Hepatocyte (in vitro differentiated cells): ENCODE measurements at regions not wholly inside any gene's neighbourhood (a gene's known extent, or its start where the extent isn't known, plus 50 kb on each side); places are given as distances from the start of the nearest gene placed in this dataset.

Experiments used
- DNase-seq: peaks from one replicate; pipeline ENCODE4 v3.0.0-alpha.2; 2016; ENCODE audit warnings: low spot score
- H2AFZ ChIP-seq: fragments of 200-600 bp; sonication (generic); 2 replicates; pipeline ENCODE4 v1.6.0; 2016; ENCODE audit warnings: antibody characterized with exemption, mild to moderate bottlenecking
- H3K27ac ChIP-seq: fragments of 200-600 bp; sonication (generic); 2 replicates; pipeline ENCODE4 v1.5.1; 2016; ENCODE audit warnings: mild to moderate bottlenecking
- H3K27me3 ChIP-seq: fragments of 200-600 bp; sonication (generic); 2 replicates; pipeline ENCODE4 v1.6.1; 2016
- H3K36me3 ChIP-seq: fragments of 200-600 bp; sonication (generic); replicated peaks from 2 replicates; pipeline ENCODE4 v1.5.1; 2016; ENCODE audit warnings: low read depth; ENCODE audit not compliant: insufficient read depth
- H3K4me1 ChIP-seq: fragments of 200-600 bp; sonication (generic); 2 replicates; pipeline ENCODE4 v1.5.1; 2016; ENCODE audit warnings: mild to moderate bottlenecking, moderate library complexity; ENCODE audit not compliant: insufficient read depth
- H3K4me2 ChIP-seq: fragments of 200-600 bp; sonication (generic); 2 replicates; pipeline ENCODE4 v1.6.0; 2016
- H3K4me3 ChIP-seq: fragments of 200-600 bp; sonication (generic); 2 replicates; pipeline ENCODE4 v1.5.1; 2016; ENCODE audit warnings: mild to moderate bottlenecking
- H3K79me2 ChIP-seq: fragments of 200-600 bp; sonication (generic); 2 replicates; pipeline ENCODE4 v1.6.0; 2017; ENCODE audit warnings: mild to moderate bottlenecking
- H3K9me2 ChIP-seq: fragments of 200-600 bp; sonication (generic); replicated peaks from 2 replicates; pipeline ENCODE4 v1.6.0; 2017; ENCODE audit warnings: mild to moderate bottlenecking; ENCODE audit not compliant: insufficient read depth
- H3K9me3 ChIP-seq: fragments of 200-600 bp; sonication (generic); 2 replicates; pipeline ENCODE4 v1.5.1; 2016; ENCODE audit warnings: low read depth, mild to moderate bottlenecking
- H4K20me1 ChIP-seq: fragments of 200-600 bp; sonication (generic); 2 replicates; pipeline ENCODE4 v1.6.0; 2016; ENCODE audit warnings: mild to moderate bottlenecking; ENCODE audit not compliant: insufficient read depth, poor library complexity, severe bottlenecking
- EZH2 ChIP-seq: fragments of 200-600 bp; sonication (generic); IDR thresholded peaks from 2 replicates; pipeline ENCODE4 v1.6.1; 2016; ENCODE audit warnings: antibody characterized with exemption, mild to moderate bottlenecking, borderline replicate concordance
- EZH2phosphoT487 ChIP-seq: fragments of 200-600 bp; sonication (generic); IDR thresholded peaks from one replicate; pipeline ENCODE4 v1.6.1; 2018; ENCODE audit warnings: antibody characterized with exemption, mild to moderate bottlenecking, low read depth, moderate library complexity; ENCODE audit not compliant: unreplicated experiment, severe bottlenecking
- WGBS: methylation state at CpG from one replicate; pipeline ENCODE4 v1.1.6; 2016; ENCODE audit warnings: low lambda C conversion rate; ENCODE audit errors: missing lambda C conversion rate; 5-methylcytosine and 5-hydroxymethylcytosine counted together
- TF ChIP-seq, protein P1 (sequence below): fragments of 200-600 bp; sonication (generic); IDR thresholded peaks from 2 replicates; pipeline ENCODE4 v1.5.1; 2016; ENCODE audit warnings: antibody characterized with exemption, mild to moderate bottlenecking; ENCODE audit not compliant: poor library complexity

DNA sequence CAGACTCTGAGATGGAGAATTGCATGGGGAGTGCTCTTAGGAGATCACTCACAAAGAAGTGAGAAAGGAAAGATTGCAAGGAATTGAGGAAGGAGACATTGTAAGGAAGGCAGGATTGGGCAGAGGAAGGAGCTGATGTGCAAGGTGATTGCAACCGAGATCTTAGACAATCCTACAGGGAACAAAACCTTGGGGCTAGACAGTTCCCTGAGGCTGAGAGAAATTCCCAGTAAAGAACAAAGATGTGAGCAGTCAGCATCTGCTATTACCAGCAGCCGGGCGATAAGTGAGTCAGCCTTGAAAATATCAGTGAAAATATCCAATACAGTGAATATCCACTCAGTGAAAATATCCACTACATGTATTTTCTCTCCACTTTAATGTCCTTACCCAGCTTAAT, 143.6 kb upstream of the TBC1D5 start:
- H3K79me2 ChIP-seq: no peaks in the 10 kb centered on the region
- H3K36me3 ChIP-seq: no peaks in the 10 kb centered on the region
- TF ChIP-seq, protein P1, sequence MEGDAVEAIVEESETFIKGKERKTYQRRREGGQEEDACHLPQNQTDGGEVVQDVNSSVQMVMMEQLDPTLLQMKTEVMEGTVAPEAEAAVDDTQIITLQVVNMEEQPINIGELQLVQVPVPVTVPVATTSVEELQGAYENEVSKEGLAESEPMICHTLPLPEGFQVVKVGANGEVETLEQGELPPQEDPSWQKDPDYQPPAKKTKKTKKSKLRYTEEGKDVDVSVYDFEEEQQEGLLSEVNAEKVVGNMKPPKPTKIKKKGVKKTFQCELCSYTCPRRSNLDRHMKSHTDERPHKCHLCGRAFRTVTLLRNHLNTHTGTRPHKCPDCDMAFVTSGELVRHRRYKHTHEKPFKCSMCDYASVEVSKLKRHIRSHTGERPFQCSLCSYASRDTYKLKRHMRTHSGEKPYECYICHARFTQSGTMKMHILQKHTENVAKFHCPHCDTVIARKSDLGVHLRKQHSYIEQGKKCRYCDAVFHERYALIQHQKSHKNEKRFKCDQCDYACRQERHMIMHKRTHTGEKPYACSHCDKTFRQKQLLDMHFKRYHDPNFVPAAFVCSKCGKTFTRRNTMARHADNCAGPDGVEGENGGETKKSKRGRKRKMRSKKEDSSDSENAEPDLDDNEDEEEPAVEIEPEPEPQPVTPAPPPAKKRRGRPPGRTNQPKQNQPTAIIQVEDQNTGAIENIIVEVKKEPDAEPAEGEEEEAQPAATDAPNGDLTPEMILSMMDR: no peak
- TF ChIP-seq EZH2phosphoT487: no peak
- no peaks in the 10 kb centered on the region for H4K20me1 ChIP-seq
- no peaks in the 10 kb centered on the region for H3K4me1 ChIP-seq
- H3K4me3 ChIP-seq: no peak overlapping the region
- H3K4me2 ChIP-seq: no peak overlapping the region
- no peak overlapping the region for H3K27ac ChIP-seq
- H3K27me3 ChIP-seq: no peaks in the 10 kb centered on the region
- H3K9me2 ChIP-seq: no peaks in the 10 kb centered on the region
- no peak for DNase-seq
- H2AFZ ChIP-seq: no peak overlapping the region
- 88% methylated on average over 3 of the region's 3 CpGs for WGBS
- H3K9me3 ChIP-seq: no peaks in the 10 kb centered on the region

DNA sequence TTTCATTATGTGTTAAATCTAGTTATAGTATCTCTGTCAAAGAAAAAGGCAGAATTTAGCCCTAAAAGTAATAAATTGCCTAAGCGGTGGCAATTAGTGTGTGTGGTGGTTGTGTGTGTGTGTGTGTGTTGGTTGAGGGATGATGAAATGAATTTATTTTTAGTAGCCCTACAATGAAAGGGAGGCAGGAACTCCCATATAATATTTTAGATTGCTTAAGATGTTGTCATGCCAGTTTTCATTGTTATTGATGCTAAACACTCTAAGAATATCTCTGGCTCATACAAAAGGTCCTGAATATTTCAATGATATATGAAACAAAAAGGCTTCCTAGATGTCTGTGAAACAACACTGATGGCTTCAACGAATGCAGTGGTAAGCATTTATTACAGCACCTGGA, 140.6 kb upstream of the TBC1D5 start:
- no peak for TF ChIP-seq EZH2
- TF ChIP-seq EZH2phosphoT487: no peak
- TF ChIP-seq, protein P1: no peak

DNA sequence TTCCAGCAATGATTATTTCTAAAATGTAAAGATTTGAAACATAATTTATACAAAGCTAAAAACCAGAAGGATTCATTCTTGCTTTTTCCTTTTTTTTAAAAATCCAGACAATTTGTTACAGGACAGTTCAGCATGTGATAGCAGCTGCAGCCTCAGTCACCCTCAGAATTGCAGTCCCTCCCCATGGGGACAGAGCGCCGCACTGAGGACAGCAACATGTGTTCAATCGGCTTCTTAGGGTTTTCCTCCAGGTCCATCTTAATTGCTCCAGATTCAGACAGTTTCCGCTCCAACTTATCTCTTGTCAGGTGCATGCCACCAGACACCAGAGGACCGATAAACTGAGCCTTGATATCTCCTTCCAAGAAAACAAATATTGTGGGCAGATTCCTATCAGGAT, 134.9 kb upstream of the TBC1D5 start:
- Histone ChIP-seq H3K36me3 (no peaks in the 10 kb centered on the region), H3K4me3 (no peak overlapping the region), H3K27ac (no peak overlapping the region), H3K9me2 (no peaks in the 10 kb centered on the region), H4K20me1 (no peaks in the 10 kb centered on the region), H3K79me2 (no peaks in the 10 kb centered on the region), H3K27me3 (no peaks in the 10 kb centered on the region), H3K9me3 (no peaks in the 10 kb centered on the region), H2AFZ (no peak overlapping the region), H3K4me1 (no peaks in the 10 kb centered on the region), H3K4me2 (no peak overlapping the region)
- TF ChIP-seq, protein P1: no peak
- no peak for TF ChIP-seq EZH2
- TF ChIP-seq EZH2phosphoT487: no peak
- no peak for DNase-seq
- 84% methylated on average over 5 of the region's 5 CpGs for WGBS

More for the DNA sequence above, 140.6 kb upstream of the TBC1D5 start:
- Histone ChIP-seq H3K9me2 (no peaks in the 10 kb centered on the region), H3K4me1 (no peaks in the 10 kb centered on the region), H4K20me1 (no peaks in the 10 kb centered on the region), H2AFZ (no peak overlapping the region), H3K27me3 (no peaks in the 10 kb centered on the region), H3K27ac (no peak overlapping the region), H3K4me2 (no peak overlapping the region), H3K9me3 (no peaks in the 10 kb centered on the region), H3K79me2 (no peaks in the 10 kb centered on the region), H3K4me3 (no peak overlapping the region), H3K36me3 (no peaks in the 10 kb centered on the region)
- DNase-seq: no peak
- 85% methylated on average over 2 of the region's 2 CpGs for WGBS

DNA sequence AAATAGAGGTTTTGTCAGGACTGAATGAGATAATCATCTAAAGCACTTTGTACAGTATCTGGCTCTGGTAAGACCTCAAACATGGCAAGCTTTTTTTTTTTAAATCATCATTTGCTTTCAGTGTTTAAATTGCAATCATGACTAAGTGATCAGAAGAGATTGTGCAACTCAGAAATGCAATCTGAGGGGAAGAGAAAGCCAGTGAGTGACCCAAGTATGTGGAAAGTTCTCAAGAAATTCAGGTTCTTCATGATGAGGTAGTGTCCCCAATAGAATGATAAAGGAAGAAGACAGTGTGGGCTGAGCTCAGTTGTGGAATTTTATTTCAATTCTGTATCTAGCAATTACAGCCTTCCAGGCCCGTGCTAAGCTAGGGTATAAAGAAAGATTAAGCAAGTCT, 132.2 kb upstream of the TBC1D5 start:
- H4K20me1 ChIP-seq: no peaks in the 10 kb centered on the region
- no peaks in the 10 kb centered on the region for H3K9me2 ChIP-seq

More for the DNA sequence above, 132.2 kb upstream of the TBC1D5 start:
- no peak for DNase-seq
- H3K79me2 ChIP-seq: no peaks in the 10 kb centered on the region
- 64% methylated on average over 1 of the region's 1 CpG for WGBS
- H3K4me3 ChIP-seq: no peak overlapping the region
- H3K4me1 ChIP-seq: no peaks in the 10 kb centered on the region
- H3K4me2 ChIP-seq: no peak overlapping the region
- no peaks in the 10 kb centered on the region for H3K9me3 ChIP-seq
- TF ChIP-seq EZH2: no peak
- TF ChIP-seq, protein P1: no peak
- no peak for TF ChIP-seq EZH2phosphoT487
- H2AFZ ChIP-seq: no peak overlapping the region
- no peaks in the 10 kb centered on the region for H3K27me3 ChIP-seq
- H3K36me3 ChIP-seq: no peaks in the 10 kb centered on the region
- H3K27ac ChIP-seq: no peak overlapping the region
